Hypothalamus (tissue), 51 donors: ENCODE measurements at regions not wholly inside any gene's neighbourhood (a gene's known extent, or its start where the extent isn't known, plus 50 kb on each side); places are given as distances from the start of the nearest gene placed in this dataset.
A peak's percentile ranks its signal among the peaks of the same experiment; 100 is the strongest.
"Not testable (repeated sequence)": the region's sequence is repeated elsewhere in the genome, so short reads cannot be mapped to it uniquely, and the experiment has no call there.

Source experiments
- DNase-seq, 51 donors: peaks; one replicate each; lab custom pipeline; 2025; lab: John Stamatoyannopoulos, UW

DNA sequence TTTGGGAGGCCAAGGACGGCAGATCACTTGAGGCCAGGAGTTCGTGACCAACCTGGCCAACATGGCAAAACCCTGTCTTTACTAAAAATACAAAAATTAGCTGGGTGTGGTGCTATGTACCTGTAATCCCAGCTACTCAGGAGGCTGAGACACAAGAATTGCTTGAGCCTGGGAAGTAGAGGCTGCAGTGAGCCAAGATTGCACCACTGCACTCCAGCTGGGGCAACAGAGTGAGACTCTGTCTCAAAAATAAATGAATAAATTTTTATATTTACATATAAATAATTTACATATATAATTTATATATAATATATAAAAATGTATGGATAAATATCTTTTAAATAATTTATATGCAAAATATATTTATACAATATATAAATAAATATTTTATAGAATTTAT is 263.3 kb downstream of the TPBG start:
- not testable (repeated sequence) for DNase-seq

DNA sequence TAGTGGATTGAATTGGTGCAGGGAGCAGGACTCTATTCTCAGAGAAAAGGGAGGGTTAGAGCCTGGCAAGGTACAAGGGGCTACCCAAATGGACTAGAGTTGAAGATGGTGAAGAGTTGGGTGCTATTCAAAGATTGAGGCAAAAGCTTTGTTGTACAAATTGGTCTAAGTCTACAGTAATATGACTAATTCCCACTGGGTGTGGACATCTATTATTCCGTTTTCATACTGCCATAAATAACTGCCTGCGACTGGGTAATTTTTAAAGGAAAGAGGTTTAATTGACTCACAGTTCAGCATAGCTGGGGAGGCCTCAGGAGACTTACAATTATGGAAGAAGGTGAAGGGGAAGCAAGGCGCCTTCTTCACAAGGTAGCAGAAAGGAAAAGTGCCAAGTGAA is 266.3 kb downstream of the TPBG start:
- DNase-seq: no peak

DNA sequence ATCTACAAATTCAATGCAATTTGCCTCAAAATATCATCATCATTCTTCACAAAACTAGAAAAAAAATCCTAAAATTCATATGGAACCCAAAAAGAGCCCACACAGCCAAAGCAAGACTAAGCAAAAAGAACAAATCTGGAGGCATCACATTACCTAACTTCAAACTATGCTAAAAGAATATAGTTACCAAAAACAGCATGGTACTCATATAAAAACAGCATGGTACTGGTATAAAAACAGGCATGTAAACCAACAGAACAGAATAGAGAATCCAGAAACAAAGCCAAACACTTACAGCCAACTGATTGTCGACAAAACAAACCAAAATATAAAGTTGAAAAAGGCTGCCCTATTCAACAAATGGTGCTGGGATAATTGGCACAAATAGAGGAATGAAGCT is 278.1 kb downstream of the TPBG start:
- DNase-seq: no peak

DNA sequence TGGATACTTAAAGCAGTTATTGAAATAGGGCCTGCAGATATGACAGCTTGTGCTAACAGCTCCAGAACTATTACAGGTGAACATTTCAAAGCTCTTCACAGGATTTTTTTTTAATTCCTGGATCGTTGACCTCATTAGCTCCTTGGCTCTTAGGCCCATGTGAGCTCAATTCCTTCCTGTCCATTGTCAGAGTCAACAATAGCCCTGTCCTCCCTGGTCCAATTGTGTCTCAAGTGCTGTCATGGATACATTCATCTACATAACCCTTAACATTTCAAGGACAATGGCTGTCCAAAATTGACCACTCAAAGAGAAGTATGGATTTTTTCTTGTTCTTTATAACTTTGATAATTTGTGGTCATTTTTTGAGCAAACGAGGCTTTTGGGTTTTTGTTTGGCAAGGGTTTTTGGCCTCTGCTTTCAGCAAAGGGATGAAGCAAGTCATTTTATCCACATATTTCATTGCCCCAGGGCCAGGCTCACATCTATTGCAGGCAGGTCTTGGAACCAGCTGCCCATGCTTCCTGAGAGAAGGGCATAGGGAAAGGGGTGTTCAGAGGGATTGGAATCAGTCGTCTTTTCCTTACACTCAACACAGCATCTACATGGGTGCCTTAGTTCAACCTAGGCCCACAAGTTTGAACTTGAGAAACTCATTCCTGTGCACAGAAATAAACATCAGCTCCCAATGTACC is 282.1 kb downstream of the TPBG start:
- no peak for DNase-seq

DNA sequence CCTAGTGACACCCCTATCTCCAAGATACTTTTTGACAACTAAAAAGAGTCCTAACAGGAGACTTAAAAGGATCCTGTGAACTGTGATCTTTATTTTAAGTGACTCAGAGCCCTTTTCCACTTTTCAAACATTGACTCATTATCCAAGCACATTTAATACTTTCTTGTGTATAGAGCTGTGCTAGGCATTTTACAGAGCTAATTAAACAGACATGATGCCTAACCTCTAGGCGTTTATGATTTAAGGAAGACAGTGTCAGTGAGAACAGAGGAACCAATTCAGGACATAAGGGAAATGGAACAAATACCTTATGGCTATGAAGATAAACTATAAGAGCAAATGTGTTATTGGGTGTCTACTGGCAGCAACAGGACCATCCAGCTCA is 282.6 kb downstream of the TPBG start:
- DNase-seq: no peak

DNA sequence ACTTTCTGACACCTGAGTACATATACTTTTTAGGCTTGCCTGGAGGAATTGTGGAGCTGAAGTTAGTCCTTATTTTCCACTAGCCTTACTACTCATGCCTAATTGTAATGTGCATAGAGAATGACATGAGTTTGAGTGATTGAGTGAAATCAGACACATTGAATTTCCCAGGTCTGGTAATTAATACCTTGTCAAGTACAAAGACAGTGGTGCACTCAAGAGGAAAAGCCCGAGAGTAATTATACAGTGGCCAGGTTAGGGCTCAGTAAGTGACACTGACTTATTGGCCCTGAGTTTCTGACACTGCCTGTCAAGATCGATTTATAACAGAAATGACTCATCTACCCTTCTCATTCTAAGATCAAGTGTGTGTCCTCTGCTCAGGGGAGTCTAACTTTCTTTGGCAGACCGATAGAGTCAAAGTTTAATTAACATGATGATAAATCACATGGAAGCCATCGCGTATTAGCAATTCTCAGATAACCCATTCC is 288.3 kb downstream of the TPBG start:
- no peak for DNase-seq

DNA sequence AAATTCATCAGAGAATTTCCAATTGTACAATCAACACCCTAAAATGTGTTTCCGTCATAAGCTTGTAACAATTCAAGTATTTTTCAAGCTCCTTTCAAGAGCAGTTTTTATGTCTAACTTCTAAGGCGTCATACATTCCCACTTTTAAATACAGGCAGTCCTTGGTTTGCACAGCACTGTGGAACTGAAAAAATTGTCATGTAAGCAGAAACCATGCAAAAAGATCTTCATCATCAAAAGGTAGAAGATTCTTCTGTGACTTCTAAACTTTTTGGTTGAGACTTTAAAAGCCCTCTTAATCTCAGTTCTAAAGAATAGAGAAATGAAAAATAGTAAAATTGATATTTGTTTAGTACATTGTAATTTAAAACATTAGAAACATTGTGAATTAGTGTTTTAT is 315.6 kb downstream of the TPBG start:
- no peak for DNase-seq

DNA sequence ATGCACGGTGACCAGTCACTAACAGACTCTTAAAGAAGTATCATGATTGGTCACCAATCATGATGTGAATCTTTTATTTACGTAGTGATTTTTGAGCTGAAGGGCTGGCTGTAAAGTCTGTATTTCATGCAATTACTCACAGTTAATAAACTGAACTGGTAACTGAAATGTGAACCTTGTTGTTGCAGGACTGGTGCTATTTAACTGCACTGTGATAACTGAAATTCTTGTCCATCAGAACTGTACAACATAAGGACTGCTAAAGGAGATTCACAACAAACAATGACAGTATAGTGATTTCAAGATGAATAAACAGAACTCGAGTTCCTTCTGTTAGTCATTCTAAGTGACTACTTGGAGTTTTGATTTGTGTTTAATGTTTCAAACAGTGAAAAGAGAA is 316.6 kb downstream of the TPBG start:
- DNase-seq: no peak

DNA sequence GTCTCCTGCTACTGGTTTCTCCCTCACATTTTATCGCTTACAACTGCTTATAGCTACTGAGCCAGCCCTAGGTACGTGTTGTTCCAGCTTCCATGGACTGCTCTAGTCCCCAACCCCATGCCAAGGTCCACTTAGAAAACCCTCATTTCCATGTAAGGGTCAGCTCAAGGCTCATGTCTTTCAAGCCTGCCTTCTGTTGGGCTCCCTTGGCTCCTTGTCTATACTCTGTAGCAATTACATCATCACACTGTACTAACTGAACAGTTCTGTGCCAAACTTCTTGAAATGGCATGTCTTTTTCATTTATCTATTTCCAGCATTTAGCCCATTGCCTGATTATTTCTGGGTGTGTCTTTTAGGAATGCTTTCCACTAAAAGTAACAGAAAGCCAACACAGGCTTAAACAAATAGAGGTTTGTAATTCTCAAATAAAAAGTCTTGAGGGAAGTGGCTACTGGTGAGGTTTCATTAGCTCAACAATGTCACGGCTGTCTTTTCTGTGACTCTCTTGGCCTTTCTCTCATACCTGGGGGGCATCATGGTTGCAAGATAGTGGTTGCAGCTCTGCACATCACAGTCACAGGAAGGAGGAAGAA is 317.6 kb downstream of the TPBG start:
- no peak for DNase-seq

DNA sequence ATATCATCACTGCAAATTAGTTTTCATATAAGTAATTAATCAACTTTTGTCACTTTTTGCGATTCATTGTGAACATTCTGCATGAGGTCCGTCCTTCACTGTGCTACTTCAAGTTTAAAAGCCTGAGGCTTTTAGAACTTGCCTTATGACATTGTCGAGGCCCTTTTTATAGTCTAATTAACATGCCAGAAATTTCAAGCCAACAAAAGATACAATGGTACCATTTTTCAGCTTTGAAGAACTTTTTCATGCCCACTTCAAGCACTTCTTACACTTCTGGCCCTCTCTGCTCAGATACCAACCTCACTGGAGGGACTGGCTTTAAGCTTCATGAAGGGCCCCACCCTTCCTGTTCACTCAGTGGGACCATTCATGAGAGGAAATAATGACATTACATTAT is 323.1 kb downstream of the TPBG start:
- DNase-seq: no peak

DNA sequence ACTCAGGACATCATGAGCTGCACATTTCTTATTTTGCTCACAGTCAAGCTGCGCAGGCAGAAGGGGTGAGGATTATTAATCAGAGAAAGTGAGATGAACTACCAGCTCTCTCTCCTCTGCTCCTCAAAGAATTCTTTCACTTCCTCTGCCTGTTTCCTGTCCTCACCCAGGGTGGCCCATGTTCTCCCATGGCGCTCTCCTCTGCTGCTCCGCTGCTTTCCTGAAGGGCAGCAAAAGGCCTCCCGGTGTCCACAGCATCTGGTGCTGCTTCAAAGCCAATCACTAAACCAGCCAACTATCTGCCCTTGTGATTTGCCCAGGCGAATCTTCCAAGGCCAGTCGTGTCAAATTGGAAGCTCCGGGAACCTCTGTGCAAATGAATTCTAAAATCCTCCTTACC is 324.2 kb downstream of the TPBG start:
- no peak for DNase-seq

DNA sequence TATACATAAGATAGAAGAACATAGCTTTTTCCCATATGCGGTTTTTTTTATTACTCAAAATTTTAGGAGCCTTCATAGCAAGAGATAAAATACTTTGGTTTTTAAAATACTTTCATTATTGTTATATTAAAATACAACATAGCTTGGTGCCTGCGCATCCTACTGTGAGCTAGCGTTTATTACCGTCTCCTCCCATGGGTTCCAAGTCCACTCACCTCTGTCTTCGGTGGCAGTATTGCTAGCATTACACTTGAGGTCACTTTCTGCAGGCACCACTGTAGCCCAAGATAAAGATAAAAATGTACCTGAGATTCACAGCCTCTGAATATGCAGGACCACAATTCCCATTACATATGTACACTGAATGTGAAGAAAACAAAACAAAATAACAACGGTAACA is 326.7 kb downstream of the TPBG start:
- no peak for DNase-seq

DNA sequence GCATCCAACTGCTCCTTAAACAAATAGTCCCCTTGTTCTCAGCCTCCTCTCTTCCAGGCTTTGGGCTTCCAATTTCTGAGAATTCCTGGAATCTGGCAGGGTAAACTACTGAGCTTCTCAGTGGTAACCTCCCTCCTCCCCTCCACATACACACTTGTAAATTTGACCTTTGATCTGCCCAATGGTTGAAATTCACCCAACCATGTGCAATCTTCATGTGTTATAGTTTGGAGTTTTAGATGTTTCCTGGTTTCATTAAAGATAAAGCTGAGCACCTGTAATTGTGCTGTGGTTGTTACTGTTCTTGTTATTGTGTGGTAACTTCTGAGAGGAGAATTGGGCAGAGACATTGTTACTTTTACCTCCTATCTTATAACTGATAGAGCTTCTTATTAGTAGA is 328.4 kb downstream of the TPBG start:
- no peak for DNase-seq

DNA sequence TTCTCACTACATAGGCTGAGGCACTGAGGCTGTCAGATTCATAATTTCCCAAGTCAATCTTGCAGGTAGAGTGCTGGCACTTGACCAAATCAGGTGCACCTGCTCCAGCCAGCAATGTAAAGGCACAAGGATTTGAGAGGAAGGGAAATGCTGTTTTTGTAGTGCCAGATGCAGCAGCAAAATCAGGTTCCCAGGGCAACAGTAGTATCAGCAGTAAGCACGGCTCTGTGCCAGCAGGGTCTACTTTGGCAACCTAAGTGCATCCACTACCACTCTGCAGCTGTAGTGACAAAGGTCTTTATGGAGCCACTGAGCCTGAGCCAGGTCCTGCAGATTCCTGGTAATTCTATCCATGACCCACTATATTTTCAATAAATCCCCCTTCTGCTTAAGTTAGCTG is 329.5 kb downstream of the TPBG start:
- peak in 3 of 51 donors; percentile 2 to 8 (median 3) for DNase-seq

DNA sequence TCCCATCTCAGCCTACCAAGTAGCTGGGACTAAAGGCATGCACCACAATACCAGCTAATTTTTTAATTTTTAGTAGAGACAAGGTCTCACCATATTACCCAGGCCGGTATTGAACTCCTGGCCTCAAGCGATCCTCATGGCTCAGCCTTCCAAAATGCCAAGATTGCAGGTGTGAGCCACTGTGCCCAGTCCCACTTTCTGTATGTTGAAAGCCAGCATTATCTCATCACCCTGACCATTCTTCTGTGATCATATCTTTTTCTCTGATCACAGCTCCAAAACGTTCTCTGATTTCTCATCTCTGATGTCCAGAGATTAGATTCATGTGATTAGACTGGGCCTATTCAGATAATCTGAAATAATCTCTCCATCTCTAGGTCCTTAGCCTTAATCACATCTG is 337.7 kb downstream of the TPBG start:
- DNase-seq: no peak

DNA sequence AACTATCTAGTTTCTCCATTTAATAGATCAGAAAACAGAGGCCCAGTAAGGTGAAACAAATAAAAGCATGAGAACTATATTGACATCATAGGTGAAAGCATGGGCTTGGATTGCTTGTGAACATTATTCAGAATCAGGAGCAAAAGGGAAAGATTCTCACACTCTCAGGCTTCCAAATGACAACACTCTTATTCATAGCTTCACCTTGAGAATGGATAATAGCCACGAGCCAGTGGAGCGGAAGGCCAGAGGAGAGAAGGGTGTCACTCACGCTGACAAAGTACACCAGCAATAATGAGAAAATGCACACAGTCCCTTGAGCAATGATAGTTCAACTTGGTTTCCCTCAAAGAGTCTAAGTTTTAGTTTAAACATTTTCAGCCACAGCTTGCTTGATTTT is 339.0 kb downstream of the TPBG start:
- no peak for DNase-seq

DNA sequence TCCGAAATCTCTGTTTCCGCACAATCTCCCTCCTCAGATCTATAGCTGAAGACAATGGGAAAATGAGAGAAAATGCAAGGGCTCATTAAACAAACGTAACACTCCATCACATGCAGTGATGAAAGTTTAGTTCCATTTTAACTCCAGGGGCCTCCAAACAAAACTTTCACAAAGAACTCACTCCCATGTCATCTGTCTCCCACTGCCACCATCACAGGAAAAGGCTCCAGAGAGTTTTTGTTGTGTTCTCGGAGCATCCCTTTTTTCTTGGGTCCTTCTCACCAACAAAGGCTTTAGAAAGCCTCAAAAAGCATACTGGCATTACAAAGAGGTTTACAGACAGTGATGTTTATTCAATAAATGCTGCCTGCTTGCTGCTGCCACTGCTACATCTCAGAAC is 339.6 kb downstream of the TPBG start:
- no peak for DNase-seq

DNA sequence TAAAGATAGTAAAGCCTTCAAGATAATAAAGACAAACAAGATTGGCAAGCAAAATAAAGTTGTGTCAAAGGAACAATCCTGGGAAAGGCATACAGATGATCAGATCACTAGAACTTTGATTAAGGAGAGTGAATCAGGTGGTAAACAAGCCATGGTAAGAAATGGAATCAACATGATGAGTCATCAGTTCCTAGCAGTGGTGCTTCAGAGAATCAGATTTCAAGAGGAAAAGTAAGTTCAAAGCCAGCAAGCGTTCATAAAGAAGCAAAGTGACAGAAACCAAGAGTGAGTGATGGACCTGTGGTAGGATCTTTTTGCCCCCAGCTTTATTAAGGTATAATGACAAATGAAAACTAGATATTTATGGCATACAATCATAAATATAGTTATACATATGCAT is 340.4 kb downstream of the TPBG start:
- no peak for DNase-seq

DNA sequence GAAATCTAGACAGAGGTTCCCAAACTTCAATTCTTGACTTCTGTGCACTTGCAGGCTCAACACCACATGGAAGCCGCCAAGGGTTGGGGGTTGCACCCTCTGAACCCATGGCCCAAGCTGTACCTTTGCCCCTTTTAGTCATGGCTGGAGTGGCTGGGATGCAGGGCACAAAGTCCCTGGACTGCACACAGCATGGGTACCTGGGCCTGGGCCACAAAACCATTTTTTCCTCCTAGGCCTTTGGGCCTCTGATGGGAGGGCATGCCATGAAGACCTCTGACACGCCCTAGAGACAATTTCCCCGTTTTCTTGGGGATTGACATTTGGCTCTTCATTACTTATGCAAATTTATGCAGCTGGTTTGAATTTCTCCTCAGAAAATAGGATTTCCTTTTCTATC is 342.0 kb downstream of the TPBG start:
- DNase-seq: no peak

DNA sequence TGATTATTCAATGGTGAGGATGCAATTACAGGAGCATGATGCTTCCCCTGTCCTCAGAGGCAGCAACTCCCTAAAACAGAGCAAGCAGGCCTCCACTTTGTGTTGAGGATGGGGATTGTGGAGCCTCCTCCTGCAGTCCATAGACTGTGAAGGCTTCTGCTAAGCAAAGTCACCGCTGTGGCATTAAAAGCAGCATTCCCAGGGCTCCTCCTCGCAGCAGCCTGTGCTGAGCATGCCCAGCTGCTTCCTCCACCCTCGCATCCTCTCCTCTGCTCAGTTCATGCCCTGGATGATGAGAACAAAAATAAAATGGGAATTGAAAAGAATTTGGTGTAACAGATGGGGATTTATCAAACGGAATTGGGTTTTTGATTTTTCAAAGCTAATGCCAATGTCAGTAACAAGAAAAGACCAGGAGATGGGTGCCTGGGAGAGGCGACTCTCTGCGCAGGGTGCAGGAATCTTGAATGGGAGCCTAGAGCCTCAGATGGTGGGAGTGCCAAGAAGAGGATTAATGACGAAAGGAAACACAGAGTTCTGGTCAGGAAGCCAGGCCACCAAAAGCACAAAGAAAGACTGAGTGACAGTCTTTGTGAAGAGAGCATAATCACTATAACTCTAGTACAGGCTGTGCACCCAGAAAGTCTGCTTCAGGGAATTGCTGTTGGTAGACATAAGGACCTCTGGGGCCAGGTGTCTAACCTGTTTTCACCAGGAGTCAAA is 347.6 kb downstream of the TPBG start:
- DNase-seq: peak in 22 of 51 donors; percentile 2 to 65 (median 26)

DNA sequence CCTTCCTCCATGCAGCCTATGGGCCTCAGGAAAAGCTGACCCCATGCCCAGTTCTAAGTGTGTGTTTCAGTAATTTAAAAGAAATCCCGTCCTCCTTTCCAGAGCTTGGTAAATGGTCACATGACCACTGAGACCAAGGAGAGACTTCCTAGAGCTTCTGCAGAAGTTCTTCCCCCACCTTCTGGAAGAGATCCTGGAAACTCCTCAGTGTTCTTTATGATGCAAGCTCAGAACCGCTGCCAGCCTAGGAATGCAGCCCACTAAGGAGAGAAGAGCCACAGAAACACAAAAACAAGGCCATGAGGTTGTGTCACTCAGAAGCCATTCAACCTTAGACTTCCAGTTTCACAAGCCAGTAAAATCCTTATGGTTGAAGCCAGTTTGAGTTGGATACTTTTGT is 348.4 kb downstream of the TPBG start:
- DNase-seq: peak in 15 of 51 donors; percentile 3 to 60 (median 19)

DNA sequence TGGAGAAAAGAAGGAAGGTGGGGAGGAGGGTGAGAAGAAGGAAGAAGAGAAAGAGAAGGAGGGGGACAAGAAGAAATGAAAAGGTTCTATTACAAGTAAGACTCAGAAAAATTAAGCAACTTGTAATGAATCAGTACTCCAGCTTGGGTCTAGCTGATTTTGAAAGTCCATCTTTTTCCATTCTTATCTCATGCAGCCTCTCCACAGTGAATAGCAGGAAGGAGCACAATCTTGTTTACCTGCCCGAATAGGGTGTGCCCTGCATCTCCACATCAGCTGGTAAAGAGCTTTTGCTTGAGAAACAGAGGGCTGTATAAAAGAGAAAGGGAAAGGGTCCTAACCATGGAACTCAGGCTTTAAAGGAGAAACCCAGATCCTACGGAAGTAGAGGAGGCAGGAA is 348.8 kb downstream of the TPBG start:
- DNase-seq: no peak
